Type B pancreatic cell (in vitro differentiated cells): ENCODE measurements at regions not wholly inside any gene's neighbourhood (a gene's known extent, or its start where the extent isn't known, plus 50 kb on each side); places are given as distances from the start of the nearest gene placed in this dataset.

Source experiments
- DNase-seq: peaks from one replicate; pipeline ENCODE4 v3.0.0; 2021; ENCODE audit warnings: mixed read lengths; ENCODE audit not compliant: unreplicated experiment; ENCODE audit errors: extremely low spot score
- H3K27ac Mint-ChIP-seq: 2 replicates; pipeline ENCODE4 v1.8.0; 2021; ENCODE audit warnings: mild to moderate bottlenecking, mixed read lengths
- H3K27me3 Mint-ChIP-seq: 2 replicates; pipeline ENCODE4 v1.8.0; 2021; ENCODE audit warnings: mixed read lengths
- H3K36me3 Mint-ChIP-seq: 2 replicates; pipeline ENCODE4 v1.8.0; 2021; ENCODE audit warnings: mixed read lengths
- H3K4me1 Mint-ChIP-seq: one replicate; pipeline ENCODE4 v1.8.0; 2021; ENCODE audit warnings: mixed read lengths; ENCODE audit not compliant: unreplicated experiment
- H3K4me3 Mint-ChIP-seq: 2 replicates; pipeline ENCODE4 v1.8.0; 2021; ENCODE audit warnings: mild to moderate bottlenecking, mixed read lengths
- H3K9me3 Mint-ChIP-seq: 2 replicates; pipeline ENCODE4 v1.8.0; 2021; ENCODE audit warnings: mixed read lengths
- TF ChIP-seq, protein P1 (sequence below): fragments of 200-600 bp; sonication (generic); conservative IDR thresholded peaks from 2 replicates; pipeline ENCODE4 v1.5.0; 2021; ENCODE audit warnings: antibody characterized with exemption, mild to moderate bottlenecking

DNA sequence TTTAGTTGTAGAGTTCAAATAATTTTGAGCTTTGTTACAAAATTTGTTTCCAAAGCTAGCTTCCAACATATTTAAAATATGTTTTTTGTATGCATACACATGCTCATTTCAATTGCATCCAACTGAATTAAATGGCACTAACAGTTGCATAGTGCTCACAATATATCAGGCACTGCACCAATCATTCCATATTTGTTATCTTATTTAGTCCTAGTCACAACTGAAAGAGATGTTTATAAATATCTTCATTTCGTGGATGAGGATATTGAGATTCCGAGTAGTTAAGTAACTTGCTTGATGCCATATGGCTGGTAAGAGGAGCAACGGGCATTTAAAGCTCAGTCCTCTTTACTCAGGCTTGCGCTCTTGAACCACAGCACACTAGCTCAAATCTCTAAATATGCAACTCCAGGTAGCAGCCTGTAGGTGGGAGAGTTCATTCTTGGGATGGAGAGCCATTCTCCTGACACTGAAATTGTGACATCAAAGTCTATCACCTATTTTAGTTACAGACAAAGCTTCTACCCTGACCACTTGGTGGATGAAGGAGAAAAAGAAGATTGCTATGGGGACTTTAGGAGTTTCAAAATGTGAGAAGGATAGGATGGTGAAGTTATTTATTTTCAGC, 118.0 kb upstream of the CA10 start:
- no peak for DNase-seq
- TF ChIP-seq, protein P1, sequence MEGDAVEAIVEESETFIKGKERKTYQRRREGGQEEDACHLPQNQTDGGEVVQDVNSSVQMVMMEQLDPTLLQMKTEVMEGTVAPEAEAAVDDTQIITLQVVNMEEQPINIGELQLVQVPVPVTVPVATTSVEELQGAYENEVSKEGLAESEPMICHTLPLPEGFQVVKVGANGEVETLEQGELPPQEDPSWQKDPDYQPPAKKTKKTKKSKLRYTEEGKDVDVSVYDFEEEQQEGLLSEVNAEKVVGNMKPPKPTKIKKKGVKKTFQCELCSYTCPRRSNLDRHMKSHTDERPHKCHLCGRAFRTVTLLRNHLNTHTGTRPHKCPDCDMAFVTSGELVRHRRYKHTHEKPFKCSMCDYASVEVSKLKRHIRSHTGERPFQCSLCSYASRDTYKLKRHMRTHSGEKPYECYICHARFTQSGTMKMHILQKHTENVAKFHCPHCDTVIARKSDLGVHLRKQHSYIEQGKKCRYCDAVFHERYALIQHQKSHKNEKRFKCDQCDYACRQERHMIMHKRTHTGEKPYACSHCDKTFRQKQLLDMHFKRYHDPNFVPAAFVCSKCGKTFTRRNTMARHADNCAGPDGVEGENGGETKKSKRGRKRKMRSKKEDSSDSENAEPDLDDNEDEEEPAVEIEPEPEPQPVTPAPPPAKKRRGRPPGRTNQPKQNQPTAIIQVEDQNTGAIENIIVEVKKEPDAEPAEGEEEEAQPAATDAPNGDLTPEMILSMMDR: no peak
- Mint-ChIP-seq H3K4me3 (no peak overlapping the region), H3K9me3 (no peaks in the 10 kb centered on the region), H3K4me1 (no peaks in the 10 kb centered on the region), H3K27me3 (peaks cover 6% of the 10 kb centered on the region), H3K36me3 (no peaks in the 10 kb centered on the region), H3K27ac (no peak overlapping the region)

DNA sequence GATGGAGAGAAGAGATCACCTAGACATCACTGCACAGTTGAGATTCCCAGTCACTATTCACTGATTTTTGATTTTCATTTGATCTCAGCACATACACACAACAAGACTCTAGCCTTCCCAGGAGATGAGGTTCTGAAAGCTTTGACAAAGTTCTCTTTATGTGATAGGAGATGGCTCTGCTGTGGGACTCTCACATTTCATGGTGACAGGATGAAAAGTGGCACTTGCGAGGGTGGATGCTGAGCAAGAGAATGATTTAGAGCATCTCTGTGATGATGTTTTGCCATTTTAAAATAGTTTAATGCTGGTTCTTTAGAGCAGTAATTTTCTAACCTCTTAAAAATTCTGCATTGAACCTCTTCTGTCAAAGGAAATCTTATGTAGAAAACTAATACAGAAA, 113.3 kb upstream of the CA10 start:
- TF ChIP-seq, protein P1: no peak
- H3K27me3 Mint-ChIP-seq: peaks cover 20% of the 10 kb centered on the region
- no peak overlapping the region for H3K27ac Mint-ChIP-seq
- no peak overlapping the region for H3K4me3 Mint-ChIP-seq
- no peaks in the 10 kb centered on the region for H3K36me3 Mint-ChIP-seq
- DNase-seq: no peak
- no peaks in the 10 kb centered on the region for H3K4me1 Mint-ChIP-seq
- H3K9me3 Mint-ChIP-seq: no peaks in the 10 kb centered on the region

DNA sequence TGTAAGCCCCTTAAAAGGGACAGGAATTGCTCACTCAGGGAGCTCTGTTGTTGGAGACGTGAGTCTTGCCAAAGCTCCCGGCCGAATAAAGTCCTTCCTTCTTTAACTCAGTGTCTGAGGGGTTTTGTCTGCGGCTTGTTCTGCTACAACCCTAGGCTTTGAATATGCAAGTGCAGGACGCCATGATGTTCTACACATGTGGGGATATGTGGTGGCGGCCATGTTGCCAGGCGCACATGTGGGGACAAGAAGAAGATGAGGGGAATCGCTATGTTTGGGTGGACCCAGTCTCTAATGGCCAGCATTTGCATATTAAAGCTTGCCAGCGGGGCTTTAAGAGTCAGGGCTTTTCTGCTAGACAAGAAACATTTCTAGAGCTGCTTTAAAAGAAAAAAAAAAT, 96.8 kb upstream of the CA10 start:
- H3K4me1 Mint-ChIP-seq: no peaks in the 10 kb centered on the region
- H3K36me3 Mint-ChIP-seq: no peaks in the 10 kb centered on the region
- TF ChIP-seq, protein P1: no peak
- H3K9me3 Mint-ChIP-seq: no peaks in the 10 kb centered on the region
- DNase-seq: no peak
- no peak overlapping the region for H3K4me3 Mint-ChIP-seq
- no peaks in the 10 kb centered on the region for H3K27me3 Mint-ChIP-seq
- no peak overlapping the region for H3K27ac Mint-ChIP-seq

DNA sequence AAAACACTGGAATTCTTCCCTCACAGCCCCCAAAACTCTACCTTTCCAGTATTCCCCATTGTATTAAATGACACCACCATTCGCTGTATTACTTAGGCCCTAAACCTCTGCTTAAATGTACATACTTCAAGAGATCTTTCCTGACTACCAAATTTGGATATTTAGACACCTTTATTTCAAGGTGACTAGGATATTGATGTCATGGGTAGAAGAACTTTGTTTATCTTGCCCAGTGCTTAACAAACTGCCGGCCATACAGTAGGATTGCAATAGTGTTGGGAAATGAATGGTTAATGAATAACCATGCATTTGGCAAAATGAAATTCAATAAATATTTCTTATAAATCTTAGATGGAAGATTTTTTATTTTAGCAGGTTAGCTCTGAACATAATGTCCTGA, 86.2 kb upstream of the CA10 start:
- no peaks in the 10 kb centered on the region for H3K4me1 Mint-ChIP-seq
- TF ChIP-seq, protein P1: no peak
- H3K27ac Mint-ChIP-seq: no peak overlapping the region
- no peaks in the 10 kb centered on the region for H3K9me3 Mint-ChIP-seq
- no peak for DNase-seq
- no peaks in the 10 kb centered on the region for H3K36me3 Mint-ChIP-seq
- H3K4me3 Mint-ChIP-seq: no peak overlapping the region
- peaks cover 5% of the 10 kb centered on the region for H3K27me3 Mint-ChIP-seq

DNA sequence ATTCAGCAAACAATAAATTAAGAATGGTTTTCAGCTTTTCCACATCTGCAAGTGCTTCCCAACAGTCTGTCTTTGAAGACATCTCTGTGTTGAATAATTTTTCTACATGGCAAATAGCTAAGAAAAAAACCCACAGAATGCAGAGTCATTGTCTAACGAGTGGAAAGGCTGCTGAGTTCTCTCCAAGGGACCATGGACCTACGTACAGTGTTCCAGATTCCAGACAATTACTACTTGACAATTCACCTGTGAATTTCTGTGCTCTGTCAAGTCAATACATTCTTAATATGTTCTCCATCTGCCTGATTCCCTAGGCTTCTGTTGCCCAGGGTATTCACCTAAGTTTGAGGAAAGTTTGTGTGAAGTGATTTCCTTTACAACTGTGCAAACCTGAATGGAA, 83.8 kb upstream of the CA10 start:
- Mint-ChIP-seq H3K27ac (no peak overlapping the region), H3K9me3 (no peaks in the 10 kb centered on the region), H3K27me3 (peaks cover 3% of the 10 kb centered on the region), H3K4me3 (no peak overlapping the region), H3K4me1 (no peaks in the 10 kb centered on the region), H3K36me3 (no peaks in the 10 kb centered on the region)
- TF ChIP-seq, protein P1: no peak
- DNase-seq: no peak

DNA sequence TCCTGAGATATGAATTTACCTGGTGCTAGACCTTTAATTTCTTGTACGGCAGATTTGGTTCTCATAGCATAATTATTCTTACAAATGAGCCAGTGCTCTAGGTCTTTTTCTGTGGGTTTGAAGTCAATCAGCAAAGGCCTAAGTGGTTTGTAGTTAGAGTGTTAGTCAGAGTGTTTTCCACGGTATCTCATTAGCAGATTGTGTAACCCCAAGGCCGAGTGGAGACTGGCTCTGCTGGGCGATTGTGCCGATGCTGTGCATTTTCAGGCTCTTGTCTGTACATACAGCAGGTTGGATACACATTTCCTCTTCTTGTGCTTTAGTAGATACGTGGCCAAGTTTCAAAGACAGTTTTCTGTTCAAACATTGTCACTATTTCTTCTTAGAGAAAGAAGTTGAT, 78.6 kb upstream of the CA10 start:
- H3K27me3 Mint-ChIP-seq: peaks cover 3% of the 10 kb centered on the region
- TF ChIP-seq, protein P1: no peak
- no peak overlapping the region for H3K27ac Mint-ChIP-seq
- no peaks in the 10 kb centered on the region for H3K4me1 Mint-ChIP-seq
- no peaks in the 10 kb centered on the region for H3K36me3 Mint-ChIP-seq
- no peak overlapping the region for H3K4me3 Mint-ChIP-seq
- no peak for DNase-seq
- no peaks in the 10 kb centered on the region for H3K9me3 Mint-ChIP-seq
